ENCODE measurements at regions not wholly inside any gene's neighbourhood (a gene's known extent, or its start where the extent isn't known, plus 50 kb on each side); places are given as distances from the start of the nearest gene placed in this dataset.

DNA sequence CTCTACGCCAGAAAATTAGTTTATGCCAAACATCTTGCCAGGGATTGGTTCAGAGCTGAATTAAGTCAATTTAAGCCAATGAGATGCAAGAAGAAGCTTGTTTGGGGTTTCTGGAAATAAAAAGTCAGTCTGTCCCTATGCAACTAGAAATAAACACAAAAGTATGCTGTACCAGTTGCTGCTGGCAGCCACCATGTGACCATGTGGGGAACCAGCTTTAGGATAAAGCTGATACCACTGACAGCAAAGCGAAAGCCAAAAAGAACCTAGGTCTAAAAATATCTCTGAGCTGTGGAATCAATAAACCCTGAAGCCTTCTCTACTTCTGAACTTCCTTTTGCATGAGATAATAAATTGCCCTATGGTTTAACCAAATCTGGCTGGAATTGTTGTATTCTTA lies 181.8 kb upstream of the PARD3B start:
- no peak overlapping the region for H3K4me3 ChIP-seq (ENCODE audit: low read length)
- DNase-seq (ENCODE audit: low read depth), result no peak
- TF ChIP-seq, protein P1, sequence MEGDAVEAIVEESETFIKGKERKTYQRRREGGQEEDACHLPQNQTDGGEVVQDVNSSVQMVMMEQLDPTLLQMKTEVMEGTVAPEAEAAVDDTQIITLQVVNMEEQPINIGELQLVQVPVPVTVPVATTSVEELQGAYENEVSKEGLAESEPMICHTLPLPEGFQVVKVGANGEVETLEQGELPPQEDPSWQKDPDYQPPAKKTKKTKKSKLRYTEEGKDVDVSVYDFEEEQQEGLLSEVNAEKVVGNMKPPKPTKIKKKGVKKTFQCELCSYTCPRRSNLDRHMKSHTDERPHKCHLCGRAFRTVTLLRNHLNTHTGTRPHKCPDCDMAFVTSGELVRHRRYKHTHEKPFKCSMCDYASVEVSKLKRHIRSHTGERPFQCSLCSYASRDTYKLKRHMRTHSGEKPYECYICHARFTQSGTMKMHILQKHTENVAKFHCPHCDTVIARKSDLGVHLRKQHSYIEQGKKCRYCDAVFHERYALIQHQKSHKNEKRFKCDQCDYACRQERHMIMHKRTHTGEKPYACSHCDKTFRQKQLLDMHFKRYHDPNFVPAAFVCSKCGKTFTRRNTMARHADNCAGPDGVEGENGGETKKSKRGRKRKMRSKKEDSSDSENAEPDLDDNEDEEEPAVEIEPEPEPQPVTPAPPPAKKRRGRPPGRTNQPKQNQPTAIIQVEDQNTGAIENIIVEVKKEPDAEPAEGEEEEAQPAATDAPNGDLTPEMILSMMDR (conservative IDR thresholded peaks at IDR 0.05; ENCODE audit: low read length), result no peak

DNA sequence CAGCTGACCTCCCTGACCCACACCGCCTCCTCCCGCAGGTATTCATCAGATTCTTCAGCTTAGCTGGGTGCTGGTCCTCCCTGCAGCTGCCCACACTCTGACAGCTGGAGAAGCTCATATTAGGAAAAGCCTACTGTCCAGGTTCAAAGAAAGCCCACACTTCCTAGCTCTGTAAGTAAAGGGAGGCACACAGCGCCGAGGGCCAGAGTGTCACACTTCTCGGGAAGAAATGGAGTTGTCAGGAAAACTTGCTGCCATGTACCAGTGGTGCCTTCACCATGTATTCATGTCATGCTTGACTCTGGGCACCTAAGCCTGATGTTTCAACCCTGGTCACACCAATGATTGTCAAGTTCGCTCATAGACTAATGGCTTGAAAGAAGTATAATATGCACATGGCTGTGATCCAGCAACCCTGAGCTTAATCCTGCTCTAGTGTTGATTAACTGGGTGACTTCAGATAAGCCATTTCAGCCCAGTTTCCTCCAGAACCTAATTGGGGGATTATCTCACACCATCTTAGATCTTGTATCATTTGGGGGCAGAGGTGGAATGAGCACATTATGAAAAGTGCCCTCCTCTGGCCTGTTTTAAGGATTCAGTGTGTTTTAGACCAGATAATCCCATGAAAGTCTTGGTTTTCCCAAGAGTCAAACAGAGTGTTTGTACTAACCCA lies 180.3 kb upstream of the PARD3B start:
- TF ChIP-seq, protein P1 (conservative IDR thresholded peaks at IDR 0.05; ENCODE audit: low read length), result no peak
- DNase-seq (ENCODE audit: low read depth), result no peak
- H3K4me3 ChIP-seq (ENCODE audit: low read length), result no peak overlapping the region

DNA sequence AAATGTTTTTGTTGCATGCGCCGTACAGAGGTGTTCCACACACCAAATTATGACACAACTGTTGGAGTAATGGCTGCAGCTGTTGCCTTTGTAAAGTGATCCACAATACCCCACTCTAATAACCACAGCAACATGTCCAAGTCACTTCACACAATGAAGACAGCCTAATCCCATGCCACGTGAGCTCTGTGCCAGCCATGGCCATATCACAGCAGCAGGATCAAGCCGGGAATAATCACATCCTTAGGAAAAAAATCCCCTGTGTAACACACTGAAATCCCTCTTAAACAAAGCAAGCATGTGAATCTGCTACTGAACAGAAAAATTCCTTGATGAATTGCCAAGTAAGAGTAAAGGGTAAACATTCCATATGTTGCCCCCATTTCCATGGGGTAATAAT lies 179.5 kb upstream of the PARD3B start:
- no peak overlapping the region for H3K4me3 ChIP-seq (ENCODE audit: low read length)
- DNase-seq (ENCODE audit: low read depth), result no peak
- TF ChIP-seq, protein P1 (conservative IDR thresholded peaks at IDR 0.05; ENCODE audit: low read length), result no peak

DNA sequence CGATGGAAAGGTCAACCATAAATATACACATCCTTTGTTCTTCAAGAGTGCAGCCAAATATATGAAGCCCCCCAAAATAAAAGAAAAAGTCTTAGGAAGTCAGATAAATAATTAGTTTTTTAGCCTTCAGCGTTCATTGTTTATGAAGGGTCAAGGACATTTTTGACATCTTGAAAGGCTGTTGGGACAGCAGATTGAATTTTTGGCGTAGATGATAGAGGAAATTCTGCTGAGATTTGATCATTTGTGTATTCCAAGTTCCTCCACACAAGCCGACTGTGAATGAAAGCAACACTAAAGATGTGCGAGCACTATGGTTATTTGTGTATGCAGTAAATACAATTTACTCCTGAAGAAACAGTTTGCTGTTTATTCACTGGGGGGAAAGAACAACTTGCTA lies 177.8 kb upstream of the PARD3B start:
- H3K4me3 ChIP-seq (ENCODE audit: low read length), result no peak overlapping the region
- TF ChIP-seq, protein P1 (conservative IDR thresholded peaks at IDR 0.05; ENCODE audit: low read length), result no peak
- no peak for DNase-seq (ENCODE audit: low read depth)

DNA sequence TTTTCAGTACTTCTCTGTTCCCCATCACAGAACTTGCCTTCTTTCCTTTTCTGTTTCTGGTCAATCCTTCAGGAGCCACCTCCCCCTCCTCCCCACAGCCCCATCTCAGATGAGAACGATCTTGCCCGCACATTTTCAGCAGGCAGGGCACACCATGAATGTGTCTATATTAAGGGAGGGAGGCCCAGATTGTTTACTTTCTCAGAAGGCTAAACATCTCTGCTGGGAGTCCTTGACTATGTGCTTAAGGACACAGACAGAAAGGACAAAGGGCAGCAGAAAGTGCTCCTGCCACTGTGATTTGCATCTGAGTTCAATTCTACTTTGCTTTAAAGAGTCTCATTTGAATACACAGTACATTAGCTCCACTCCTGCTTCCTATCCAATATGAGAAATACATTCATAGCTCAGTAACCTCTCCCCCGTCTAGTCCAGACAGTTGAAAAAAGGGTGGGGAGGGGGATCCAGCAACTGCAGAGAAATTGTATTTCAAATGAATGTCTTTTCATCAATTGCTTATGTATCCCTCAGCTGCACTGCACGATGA lies 175.0 kb upstream of the PARD3B start:
- TF ChIP-seq, protein P1 (conservative IDR thresholded peaks at IDR 0.05; ENCODE audit: low read length), result no peak
- H3K4me3 ChIP-seq (ENCODE audit: low read length), result no peak overlapping the region
- DNase-seq (ENCODE audit: low read depth), result no peak

DNA sequence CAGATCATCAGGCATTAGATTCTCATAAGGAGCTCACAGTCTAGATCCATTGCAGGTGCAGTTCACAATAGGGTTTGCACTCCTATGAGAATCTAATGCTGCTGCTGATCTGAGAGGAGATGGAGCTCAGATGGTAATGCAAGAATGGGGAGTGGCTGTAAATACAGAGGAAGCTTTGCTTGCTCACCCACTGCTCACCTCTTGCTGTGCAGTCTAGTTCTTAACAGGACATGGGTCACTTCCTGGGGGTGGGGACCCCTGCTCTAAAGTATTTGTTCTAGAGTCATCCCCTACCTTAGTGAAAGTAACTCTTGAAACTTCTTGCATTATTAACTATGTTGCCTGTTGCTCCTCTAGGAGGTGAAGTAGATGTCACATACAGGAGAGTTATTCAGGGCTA lies 171.3 kb upstream of the PARD3B start:
- TF ChIP-seq, protein P1 (conservative IDR thresholded peaks at IDR 0.05; ENCODE audit: low read length), result no peak
- DNase-seq (ENCODE audit: low read depth), result no peak
- no peak overlapping the region for H3K4me3 ChIP-seq (ENCODE audit: low read length)

DNA sequence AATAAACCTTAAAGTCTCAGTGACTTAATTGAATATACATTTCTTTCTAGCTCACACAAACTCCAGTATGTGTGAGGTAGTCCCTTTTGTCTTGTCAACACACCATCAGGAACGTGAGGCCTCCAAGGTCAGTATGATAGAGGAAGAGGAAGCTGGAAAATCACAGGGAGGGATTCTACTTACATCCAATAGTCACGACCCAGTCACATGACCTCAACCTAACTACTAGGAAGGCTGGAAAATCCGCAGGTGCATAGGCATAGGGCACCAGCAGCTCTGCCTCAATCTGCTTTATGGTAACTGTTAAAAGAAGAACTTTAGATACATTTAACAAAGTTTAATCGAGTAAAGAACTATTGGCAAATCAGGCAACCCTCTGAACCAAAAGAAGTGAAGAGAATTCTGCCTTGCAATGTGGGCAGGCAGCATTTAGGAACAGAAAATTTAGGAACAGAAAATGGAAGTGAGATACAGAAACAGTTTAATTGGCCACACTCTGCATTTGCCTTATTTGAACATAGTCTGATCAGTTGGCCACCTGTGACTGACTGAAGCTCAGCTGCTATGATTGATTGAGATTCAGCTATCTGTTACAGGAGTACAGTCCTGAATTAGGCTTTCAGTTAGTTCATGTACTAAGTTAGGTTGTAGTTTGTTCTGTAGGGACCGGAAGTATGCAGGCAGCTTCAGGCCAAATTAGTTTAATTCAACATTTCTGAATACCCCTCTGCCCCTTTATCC lies 165.0 kb upstream of the PARD3B start:
- H3K4me3 ChIP-seq (ENCODE audit: low read length), result no peak overlapping the region
- TF ChIP-seq, protein P1 (conservative IDR thresholded peaks at IDR 0.05; ENCODE audit: low read length), result no peak
- DNase-seq (ENCODE audit: low read depth), result no peak

Data from AG10803 (cell line).